Natural killer cell (primary cell): ENCODE measurements at regions not wholly inside any gene's neighbourhood (a gene's known extent, or its start where the extent isn't known, plus 50 kb on each side); places are given as distances from the start of the nearest gene placed in this dataset.

Source experiments
- ATAC-seq, 3 donors: fragments of 150-1000 bp in 2 of 3; fragments of 200-7000 bp in 1 of 3; cut with Tn5 transposase; 1 replicate in 1 of 3; 2 replicates in 2 of 3; pipeline ENCODE4 v1.10.0; 2021; ENCODE audit warnings: mild to moderate bottlenecking in 2 of 3, moderate library complexity in 2 of 3
- DNase-seq, 2 donors: peaks; one replicate each; pipeline versions ENCODE4 v3.0.0 to v3.0.0-alpha.2; 2013 to 2021; ENCODE audit warnings: mixed read lengths in 1 of 2
- H3K27ac ChIP-seq: one replicate; pipeline ENCODE4 v1.5.1; 2013; ENCODE audit warnings: mild to moderate bottlenecking, low read length
- H3K27me3 ChIP-seq: one replicate; pipeline ENCODE4 v1.6.1; 2013; ENCODE audit warnings: low read length; ENCODE audit not compliant: control insufficient read depth, insufficient read depth
- H3K36me3 ChIP-seq: one replicate; pipeline ENCODE4 v1.6.1; 2013; ENCODE audit warnings: low read length; ENCODE audit not compliant: control insufficient read depth, insufficient read depth
- H3K4me1 ChIP-seq: one replicate; pipeline ENCODE4 v1.6.1; 2013; ENCODE audit warnings: low read length; ENCODE audit not compliant: control insufficient read depth, insufficient read depth
- H3K4me3 ChIP-seq: one replicate; pipeline ENCODE4 v1.5.1; 2013; ENCODE audit warnings: low read length
- H3K9me3 ChIP-seq: one replicate; pipeline ENCODE4 v1.6.1; 2013; ENCODE audit warnings: low read length; ENCODE audit not compliant: control insufficient read depth, insufficient read depth
- H3K27ac Mint-ChIP-seq, 2 donors: one replicate each; pipeline ENCODE4 v1.8.0; 2022; ENCODE audit warnings: mild to moderate bottlenecking in 2 of 2, mixed read lengths in 2 of 2, moderate library complexity in 1 of 2
- H3K27me3 Mint-ChIP-seq, 2 donors: one replicate each; pipeline ENCODE4 v1.8.0; 2022; ENCODE audit warnings: low read depth in 2 of 2, mixed read lengths in 2 of 2
- H3K36me3 Mint-ChIP-seq: one replicate; pipeline ENCODE4 v1.8.0; 2022; ENCODE audit warnings: mixed read lengths
- H3K4me1 Mint-ChIP-seq, 2 donors: one replicate each; pipeline ENCODE4 v1.8.0; 2022; ENCODE audit warnings: mixed read lengths in 2 of 2
- H3K4me3 Mint-ChIP-seq: one replicate; pipeline ENCODE4 v1.8.0; 2022; ENCODE audit warnings: mild to moderate bottlenecking, moderate library complexity, mixed read lengths
- H3K9me3 Mint-ChIP-seq, 2 donors: one replicate each; pipeline ENCODE4 v1.8.0; 2022; ENCODE audit warnings: mixed read lengths in 2 of 2
- CTCF ChIP-seq: fragments of 200-600 bp; IDR thresholded peaks from one replicate; pipeline ENCODE4 v1.8.0; 2022; ENCODE audit warnings: antibody characterized with exemption
- WGBS: methylation state at CpG from one replicate; pipeline ENCODE4 v1.1.7; 2013; ENCODE audit warnings: missing lambda C conversion rate; ENCODE audit not compliant: insufficient coverage; 5-methylcytosine and 5-hydroxymethylcytosine counted together
- intact Hi-C: fragments of 100-400 bp; cut with micrococcal nuclease; formaldehyde crosslinking; loops from one replicate; pipeline ENCODE4 v1.14.2; 2022

GRCh38 chr1:30169269-30169668, 554.1 kb downstream of the MATN1 start:
- no peak for TF ChIP-seq CTCF
- intact Hi-C loops, result no loop called here

GRCh38 chr1:30166174-30166573, 557.2 kb downstream of the MATN1 start:
- WGBS, result 94% methylated on average over 5 of the region's 5 CpGs
- Histone ChIP-seq H3K27ac (no peak overlapping the region), H3K4me3 (no peak overlapping the region), H3K9me3 (no peaks in the 10 kb centered on the region), H3K4me1 (no peaks in the 10 kb centered on the region), H3K27me3 (no peaks in the 10 kb centered on the region), H3K36me3 (no peaks in the 10 kb centered on the region)
- Mint-ChIP-seq H3K27ac (no peak overlapping the region), H3K9me3 (no peaks in the 10 kb centered on the region), H3K4me3 (no peak overlapping the region), H3K36me3 (no peaks in the 10 kb centered on the region), H3K4me1 (no peaks in the 10 kb centered on the region), H3K27me3 (peaks cover 29 to 36% of the 10 kb centered on the region in 2 donors)
- DNase-seq (no peak), ATAC-seq (no peak)
- intact Hi-C loops, result no loop called here
- no peak for TF ChIP-seq CTCF

More at GRCh38 chr1:30169269-30169668, 554.1 kb downstream of the MATN1 start:
- ATAC-seq (no peak), DNase-seq (no peak)
- H3K36me3 ChIP-seq, result no peaks in the 10 kb centered on the region
- Mint-ChIP-seq H3K27me3 (peaks cover 23 to 27% of the 10 kb centered on the region in 2 donors), H3K36me3 (peaks cover under 1% of the 10 kb centered on the region), H3K27ac (no peak overlapping the region), H3K9me3 (no peaks in the 10 kb centered on the region), H3K4me3 (no peak overlapping the region), H3K4me1 (no peaks in the 10 kb centered on the region)
- WGBS, result 87% methylated on average over 4 of the region's 4 CpGs
- no peak overlapping the region for H3K4me3 ChIP-seq
- no peaks in the 10 kb centered on the region for H3K9me3 ChIP-seq
- H3K27me3 ChIP-seq, result no peaks in the 10 kb centered on the region
- no peak overlapping the region for H3K27ac ChIP-seq
- H3K4me1 ChIP-seq, result no peaks in the 10 kb centered on the region

GRCh38 chr1:30165116-30165515, 558.3 kb downstream of the MATN1 start:
- Mint-ChIP-seq H3K27ac (no peak overlapping the region), H3K36me3 (no peaks in the 10 kb centered on the region), H3K27me3 (peaks cover 29 to 36% of the 10 kb centered on the region in 2 donors), H3K9me3 (no peaks in the 10 kb centered on the region), H3K4me3 (no peak overlapping the region), H3K4me1 (no peaks in the 10 kb centered on the region)
- no peak for TF ChIP-seq CTCF
- Histone ChIP-seq H3K27ac (no peak overlapping the region), H3K9me3 (no peaks in the 10 kb centered on the region), H3K4me1 (no peaks in the 10 kb centered on the region), H3K4me3 (no peak overlapping the region), H3K36me3 (no peaks in the 10 kb centered on the region), H3K27me3 (no peaks in the 10 kb centered on the region)
- 77% methylated on average over 4 of the region's 4 CpGs for WGBS
- DNase-seq (no peak), ATAC-seq (no peak)
- intact Hi-C loops, result no loop called here

DNA sequence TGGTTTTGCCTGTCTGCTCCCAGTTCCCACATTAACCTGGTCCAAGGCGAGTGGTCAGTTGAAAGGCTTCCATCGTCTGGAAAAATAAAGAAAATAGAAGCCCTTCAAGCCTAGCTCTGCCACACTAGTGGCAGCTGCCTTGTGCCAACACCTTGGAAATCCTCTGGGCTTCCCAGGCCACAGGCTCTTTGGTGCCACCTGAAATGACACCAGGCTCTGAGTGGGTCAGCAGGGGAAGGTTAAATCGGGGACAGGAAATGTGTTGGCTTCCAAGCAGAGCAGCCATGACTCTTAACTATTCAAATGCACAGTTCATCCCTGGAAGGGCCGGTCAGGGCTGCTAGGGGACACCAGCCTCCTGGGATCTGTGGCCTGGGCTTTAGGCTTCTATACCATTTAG, 558.7 kb downstream of the MATN1 start:
- intact Hi-C loops, result no loop called here
- Histone ChIP-seq H3K9me3 (no peaks in the 10 kb centered on the region), H3K4me1 (no peaks in the 10 kb centered on the region), H3K27ac (no peak overlapping the region), H3K27me3 (no peaks in the 10 kb centered on the region), H3K36me3 (no peaks in the 10 kb centered on the region), H3K4me3 (no peak overlapping the region)
- no peaks in the 10 kb centered on the region for H3K36me3 Mint-ChIP-seq
- no peak for ATAC-seq
- no peak for DNase-seq
- H3K4me3 Mint-ChIP-seq, result no peak overlapping the region
- H3K27ac Mint-ChIP-seq, result no peak overlapping the region
- TF ChIP-seq CTCF, result no peak
- H3K4me1 Mint-ChIP-seq, result no peaks in the 10 kb centered on the region
- WGBS, result 83% methylated on average over 4 of the region's 4 CpGs
- H3K9me3 Mint-ChIP-seq, result no peaks in the 10 kb centered on the region
- H3K27me3 Mint-ChIP-seq, result peaks cover 29 to 36% of the 10 kb centered on the region in 2 donors
